CD4-positive, alpha-beta T cell (primary cell): ENCODE measurements at regions not wholly inside any gene's neighbourhood (a gene's known extent, or its start where the extent isn't known, plus 50 kb on each side); places are given as distances from the start of the nearest gene placed in this dataset.

Experiments used
- ATAC-seq: fragments of 200-7000 bp; cut with Tn5 transposase; one replicate; pipeline ENCODE4 v1.10.0; 2022; ENCODE audit warnings: mild to moderate bottlenecking; ENCODE audit not compliant: poor library complexity
- CTCF ChIA-PET: fragments of 350-600 bp; sonication (Branson Sonifier 250); formaldehyde crosslinking; loops from one replicate; lab custom pipeline; 2021; ENCODE audit warnings: antibody characterized with exemption, inconsistent platforms; lab: Charles Lee
- POLR2A ChIA-PET: fragments of 350-600 bp; sonication (Branson Sonifier 250); formaldehyde crosslinking; loops from one replicate; lab custom pipeline; 2021; ENCODE audit warnings: antibody characterized with exemption, inconsistent platforms; lab: Charles Lee
- DNase-seq, 14 experiments: peaks; one replicate each; pipeline ENCODE4 v3.0.0-alpha.2; 2013 to 2020; ENCODE audit warnings: mixed read lengths in 2 of 14
- H3K27ac ChIP-seq, 2 donors: one replicate each; pipeline versions ENCODE4 v1.5.1 to v1.7.0; 2013; ENCODE audit warnings: low read length in 2 of 2, low read depth in 1 of 2, mild to moderate bottlenecking in 1 of 2
- H3K27me3 ChIP-seq, 2 experiments: 1 replicate in 1 of 2; 2 replicates in 1 of 2; pipeline versions ENCODE4 v1.6.1 to v1.7.0; 2013; ENCODE audit warnings: low read length in 2 of 2, control low read depth in 1 of 2, mild to moderate bottlenecking in 1 of 2, moderate library complexity in 1 of 2; ENCODE audit not compliant: insufficient read depth in 2 of 2, control insufficient read depth in 1 of 2
- H3K36me3 ChIP-seq: one replicate; pipeline ENCODE4 v1.6.1; 2013; ENCODE audit warnings: low read length, control low read depth; ENCODE audit not compliant: insufficient read depth
- H3K4me1 ChIP-seq: one replicate; pipeline ENCODE4 v1.6.1; 2013; ENCODE audit warnings: low read length, control low read depth; ENCODE audit not compliant: insufficient read depth
- H3K4me3 ChIP-seq: one replicate; pipeline ENCODE4 v1.5.1; 2013; ENCODE audit warnings: mild to moderate bottlenecking, low read length, moderate library complexity
- H3K9me3 ChIP-seq, 2 experiments: 1 replicate in 1 of 2; 2 replicates in 1 of 2; pipeline versions ENCODE4 v1.6.1 to v1.7.0; 2013; ENCODE audit warnings: low read length in 2 of 2, mild to moderate bottlenecking in 2 of 2, control low read depth in 1 of 2, moderate library complexity in 1 of 2; ENCODE audit not compliant: control insufficient read depth in 1 of 2, insufficient read depth in 1 of 2
- H3K27ac Mint-ChIP-seq: one replicate; pipeline ENCODE4 v1.8.0; 2020; ENCODE audit warnings: mixed read lengths
- H3K27me3 Mint-ChIP-seq: one replicate; pipeline ENCODE4 v1.8.0; 2021; ENCODE audit warnings: mixed read lengths
- H3K36me3 Mint-ChIP-seq: one replicate; pipeline ENCODE4 v1.8.0; 2021; ENCODE audit warnings: low read depth, mixed read lengths
- H3K4me1 Mint-ChIP-seq: one replicate; pipeline ENCODE4 v1.8.0; 2021; ENCODE audit warnings: low read depth, mixed read lengths
- H3K4me3 Mint-ChIP-seq: one replicate; pipeline ENCODE4 v1.8.0; 2020; ENCODE audit warnings: mild to moderate bottlenecking, mixed read lengths
- H3K9me3 Mint-ChIP-seq: one replicate; pipeline ENCODE4 v1.8.0; 2020; ENCODE audit warnings: mixed read lengths
- CTCF ChIP-seq: fragments of 200-600 bp; IDR thresholded peaks from one replicate; pipeline ENCODE4 v1.8.0; 2022; ENCODE audit warnings: antibody characterized with exemption, mild to moderate bottlenecking
- intact Hi-C, 2 experiments: fragments of 100-400 bp; cut with DNase I in 1 of 2; cut with micrococcal nuclease in 1 of 2; formaldehyde crosslinking; loops; one replicate each; pipeline versions ENCODE4 v1.15.1 to v1.9.0; 2023 to 2025; cut with DNase I, micrococcal nuclease

GRCh38 chr13:109959903-109960302, 173.5 kb upstream of the IRS2 start:
- H3K9me3 ChIP-seq = peaks cover 4 to 5% of the 10 kb centered on the region in 2 experiments
- ChIA-PET CTCF (no interaction called here), POLR2A (no interaction called here)

GRCh38 chr13:109957875-109958274, 171.5 kb upstream of the IRS2 start:
- no peak for TF ChIP-seq CTCF
- H3K36me3 ChIP-seq = no peaks in the 10 kb centered on the region
- H3K4me3 ChIP-seq = no peak overlapping the region
- H3K9me3 Mint-ChIP-seq = peaks cover 5% of the 10 kb centered on the region
- peaks cover 0 to 4% of the 10 kb centered on the region in 2 experiments for H3K9me3 ChIP-seq
- H3K27ac ChIP-seq = no peak overlapping the region
- no peak overlapping the region for H3K27ac Mint-ChIP-seq
- H3K4me3 Mint-ChIP-seq = no peak overlapping the region
- no peaks in the 10 kb centered on the region for H3K27me3 ChIP-seq
- peaks cover under 1% of the 10 kb centered on the region for H3K27me3 Mint-ChIP-seq
- H3K4me1 Mint-ChIP-seq = no peaks in the 10 kb centered on the region
- intact Hi-C loops = no loop called here
- H3K4me1 ChIP-seq = no peaks in the 10 kb centered on the region
- ATAC-seq (no peak), DNase-seq (no peak)
- ChIA-PET CTCF (no interaction called here), POLR2A (no interaction called here)
- no peaks in the 10 kb centered on the region for H3K36me3 Mint-ChIP-seq

More at GRCh38 chr13:109959903-109960302, 173.5 kb upstream of the IRS2 start:
- DNase-seq = no peak
- no peak overlapping the region for H3K27ac Mint-ChIP-seq
- Histone ChIP-seq H3K4me1 (no peaks in the 10 kb centered on the region), H3K4me3 (no peak overlapping the region), H3K27me3 (no peaks in the 10 kb centered on the region), H3K27ac (no peak overlapping the region), H3K36me3 (no peaks in the 10 kb centered on the region)
- intact Hi-C loops = no loop called here
- no peak overlapping the region for H3K4me3 Mint-ChIP-seq
- H3K27me3 Mint-ChIP-seq = peaks cover 17% of the 10 kb centered on the region
- no peak for ATAC-seq
- H3K4me1 Mint-ChIP-seq = no peaks in the 10 kb centered on the region
- H3K9me3 Mint-ChIP-seq = peaks cover 5% of the 10 kb centered on the region
- H3K36me3 Mint-ChIP-seq = no peaks in the 10 kb centered on the region
- TF ChIP-seq CTCF = no peak

GRCh38 chr13:109955598-109955997, 169.2 kb upstream of the IRS2 start:
- Histone ChIP-seq H3K27ac (no peak overlapping the region), H3K4me1 (no peaks in the 10 kb centered on the region), H3K27me3 (no peaks in the 10 kb centered on the region), H3K36me3 (no peaks in the 10 kb centered on the region), H3K9me3 (peaks cover 0 to 4% of the 10 kb centered on the region in 2 experiments), H3K4me3 (no peak overlapping the region)
- ChIA-PET POLR2A (no interaction called here), CTCF (no interaction called here)
- H3K4me3 Mint-ChIP-seq = no peak overlapping the region
- H3K9me3 Mint-ChIP-seq = peaks cover 5% of the 10 kb centered on the region
- no peak overlapping the region for H3K27ac Mint-ChIP-seq
- H3K36me3 Mint-ChIP-seq = no peaks in the 10 kb centered on the region
- ATAC-seq = no peak
- H3K27me3 Mint-ChIP-seq = no peaks in the 10 kb centered on the region
- H3K4me1 Mint-ChIP-seq = no peaks in the 10 kb centered on the region
- no peak for TF ChIP-seq CTCF
- intact Hi-C loops = no loop called here
- DNase-seq = no peak
